Breast epithelium (tissue), 4 donors: ENCODE measurements at regions not wholly inside any gene's neighbourhood (a gene's known extent, or its start where the extent isn't known, plus 50 kb on each side); places are given as distances from the start of the nearest gene placed in this dataset.

Experiments
- DNase-seq, 2 donors: peaks; one replicate each; pipeline ENCODE4 v3.0.0-alpha.2; 2019; ENCODE audit warnings: low spot score in 2 of 2
- H3K27ac ChIP-seq, 2 donors: fragments of 200-600 bp; sonication (generic) in 1 of 2; one replicate each; pipeline ENCODE4 v1.5.1; 2016 to 2019; ENCODE audit warnings: mild to moderate bottlenecking in 1 of 2
- H3K27me3 ChIP-seq, 2 donors: fragments of 200-600 bp; sonication (generic) in 1 of 2; one replicate each; pipeline versions ENCODE4 v1.5.1 to v1.6.0; 2017 to 2019; ENCODE audit warnings: control low read depth in 1 of 2, mild to moderate bottlenecking in 1 of 2
- H3K36me3 ChIP-seq: fragments of 200-600 bp; one replicate; pipeline ENCODE4 v1.5.1; 2019
- H3K4me1 ChIP-seq, 2 donors: fragments of 200-600 bp; sonication (generic); one replicate each; pipeline ENCODE4 v1.5.1; 2016 to 2019; ENCODE audit warnings: control low read depth in 1 of 2
- H3K4me3 ChIP-seq, 3 donors: fragments of 200-600 bp; sonication (generic); 1 replicate in 2 of 3; 2 replicates in 1 of 3; pipeline ENCODE4 v1.5.1; 2016 to 2019; ENCODE audit warnings: mild to moderate bottlenecking in 3 of 3, moderate library complexity in 2 of 3
- H3K9me3 ChIP-seq, 2 donors: fragments of 200-600 bp; sonication (generic) in 1 of 2; one replicate each; pipeline ENCODE4 v1.5.1; 2016 to 2019; ENCODE audit warnings: control low read depth in 1 of 2
- POLR2A ChIP-seq: fragments of 450-650 bp; IDR thresholded peaks from one replicate; pipeline ENCODE4 v1.6.1; 2016; ENCODE audit warnings: antibody characterized with exemption, mild to moderate bottlenecking, moderate library complexity
- POLR2AphosphoS5 ChIP-seq, 3 donors: sonication (generic); formaldehyde crosslinking; IDR thresholded peaks; one replicate each; pipeline ENCODE4 v1.6.1; 2017; ENCODE audit warnings: antibody characterized with exemption in 3 of 3
- intact Hi-C: fragments of 100-400 bp; cut with DNase I; formaldehyde crosslinking; loops from one replicate; pipeline ENCODE4 v1.15.1; 2023; ENCODE audit warnings: low total_unique reads
- TF ChIP-seq, protein P1 (sequence below), 3 donors: fragments of 450-650 bp; IDR thresholded peaks; one replicate each; pipeline ENCODE4 v1.5.1; 2016 to 2017; ENCODE audit warnings: antibody characterized with exemption in 3 of 3, mild to moderate bottlenecking in 3 of 3, moderate library complexity in 3 of 3

GRCh38 chr19:29413435-29413834 is 112.4 kb upstream of the VSTM2B start:
- Histone ChIP-seq H3K4me3 (no peak overlapping the region), H3K4me1 (no peaks in the 10 kb centered on the region), H3K9me3 (no peaks in the 10 kb centered on the region), H3K27ac (no peak overlapping the region), H3K27me3 (peaks cover 0 to 23% of the 10 kb centered on the region in 2 donors), H3K36me3 (no peaks in the 10 kb centered on the region)
- TF ChIP-seq POLR2AphosphoS5 (IDR thresholded peaks at IDR 0.05) (no peak), POLR2A (no peak)
- TF ChIP-seq, protein P1, sequence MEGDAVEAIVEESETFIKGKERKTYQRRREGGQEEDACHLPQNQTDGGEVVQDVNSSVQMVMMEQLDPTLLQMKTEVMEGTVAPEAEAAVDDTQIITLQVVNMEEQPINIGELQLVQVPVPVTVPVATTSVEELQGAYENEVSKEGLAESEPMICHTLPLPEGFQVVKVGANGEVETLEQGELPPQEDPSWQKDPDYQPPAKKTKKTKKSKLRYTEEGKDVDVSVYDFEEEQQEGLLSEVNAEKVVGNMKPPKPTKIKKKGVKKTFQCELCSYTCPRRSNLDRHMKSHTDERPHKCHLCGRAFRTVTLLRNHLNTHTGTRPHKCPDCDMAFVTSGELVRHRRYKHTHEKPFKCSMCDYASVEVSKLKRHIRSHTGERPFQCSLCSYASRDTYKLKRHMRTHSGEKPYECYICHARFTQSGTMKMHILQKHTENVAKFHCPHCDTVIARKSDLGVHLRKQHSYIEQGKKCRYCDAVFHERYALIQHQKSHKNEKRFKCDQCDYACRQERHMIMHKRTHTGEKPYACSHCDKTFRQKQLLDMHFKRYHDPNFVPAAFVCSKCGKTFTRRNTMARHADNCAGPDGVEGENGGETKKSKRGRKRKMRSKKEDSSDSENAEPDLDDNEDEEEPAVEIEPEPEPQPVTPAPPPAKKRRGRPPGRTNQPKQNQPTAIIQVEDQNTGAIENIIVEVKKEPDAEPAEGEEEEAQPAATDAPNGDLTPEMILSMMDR (IDR thresholded peaks at IDR 0.05): no peak
- intact Hi-C loops: no loop called here
- DNase-seq: no peak

GRCh38 chr19:29415507-29415906 is 110.3 kb upstream of the VSTM2B start:
- no peaks in the 10 kb centered on the region for H3K36me3 ChIP-seq
- H3K4me3 ChIP-seq: no peak overlapping the region
- no peak for TF ChIP-seq POLR2AphosphoS5 (IDR thresholded peaks at IDR 0.05)
- TF ChIP-seq, protein P1 (IDR thresholded peaks at IDR 0.05): no peak
- no peak for TF ChIP-seq POLR2A
- H3K9me3 ChIP-seq: no peaks in the 10 kb centered on the region
- no peak for DNase-seq
- peaks cover 0 to 14% of the 10 kb centered on the region in 2 donors for H3K27me3 ChIP-seq
- H3K27ac ChIP-seq: no peak overlapping the region
- no peaks in the 10 kb centered on the region for H3K4me1 ChIP-seq
- intact Hi-C loops: no loop called here

- no peaks in the 10 kb centered on the region for H3K4me1 ChIP-seq
- no peak overlapping the region for H3K27ac ChIP-seq
- no peak overlapping the region for H3K4me3 ChIP-seq
- no peaks in the 10 kb centered on the region for H3K9me3 ChIP-seq
- intact Hi-C loops: no loop called here
- TF ChIP-seq POLR2A (no peak), POLR2AphosphoS5 (IDR thresholded peaks at IDR 0.05) (no peak)
- TF ChIP-seq, protein P1 (IDR thresholded peaks at IDR 0.05): no peak
- no peaks in the 10 kb centered on the region for H3K36me3 ChIP-seq
- peaks cover 0 to 14% of the 10 kb centered on the region in 2 donors for H3K27me3 ChIP-seq
- no peak for DNase-seq
Measured at GRCh38 chr19:29417048-29417447, 108.7 kb upstream of the VSTM2B start.

DNA sequence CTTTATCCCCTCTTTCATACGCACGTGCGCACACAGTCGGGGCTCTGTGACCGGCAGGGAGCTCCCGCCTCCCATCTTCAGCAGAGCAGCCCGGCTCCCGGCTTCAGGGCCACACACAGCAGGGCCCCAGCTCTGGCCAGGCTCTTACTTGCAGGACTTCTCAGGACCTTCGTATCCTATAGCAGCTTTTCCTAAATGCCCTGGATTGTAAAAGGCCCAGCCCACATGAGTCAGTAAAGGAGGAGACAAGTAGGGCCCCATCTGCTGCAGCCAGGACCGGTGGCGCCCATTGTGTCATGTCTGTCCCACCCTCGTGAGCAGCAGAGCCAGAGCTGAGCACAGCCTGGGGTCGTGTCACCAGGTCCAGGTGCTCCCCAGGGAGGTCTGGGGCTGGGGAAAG is 107.6 kb upstream of the VSTM2B start:
- Histone ChIP-seq H3K27ac (no peak overlapping the region), H3K4me1 (no peaks in the 10 kb centered on the region), H3K9me3 (no peaks in the 10 kb centered on the region), H3K27me3 (peaks cover 0 to 14% of the 10 kb centered on the region in 2 donors), H3K4me3 (no peak overlapping the region), H3K36me3 (no peaks in the 10 kb centered on the region)
- DNase-seq: no peak
- TF ChIP-seq, protein P1 (IDR thresholded peaks at IDR 0.05): no peak
- TF ChIP-seq POLR2A (no peak), POLR2AphosphoS5 (IDR thresholded peaks at IDR 0.05) (no peak)
- intact Hi-C loops: no loop called here

GRCh38 chr19:29420065-29420464 is 105.7 kb upstream of the VSTM2B start:
- TF ChIP-seq, protein P1 (IDR thresholded peaks at IDR 0.05): no peak
- TF ChIP-seq POLR2AphosphoS5 (IDR thresholded peaks at IDR 0.05) (no peak), POLR2A (no peak)
- H3K27me3 ChIP-seq: peaks cover 0 to 14% of the 10 kb centered on the region in 2 donors
- intact Hi-C loops: no loop called here

More at GRCh38 chr19:29420065-29420464, 105.7 kb upstream of the VSTM2B start:
- DNase-seq: no peak
- H3K9me3 ChIP-seq: peaks cover 0 to 7% of the 10 kb centered on the region in 2 donors
- no peaks in the 10 kb centered on the region for H3K36me3 ChIP-seq
- no peaks in the 10 kb centered on the region for H3K4me1 ChIP-seq
- no peak overlapping the region for H3K4me3 ChIP-seq
- H3K27ac ChIP-seq: no peak overlapping the region
